ENCODE measurements at regions not wholly inside any gene's neighbourhood (a gene's known extent, or its start where the extent isn't known, plus 50 kb on each side); places are given as distances from the start of the nearest gene placed in this dataset.

GRCh38 chr11:134800826-134801225, 388.8 kb upstream of the B3GAT1 start (continued):
- TF ChIP-seq, protein P1, sequence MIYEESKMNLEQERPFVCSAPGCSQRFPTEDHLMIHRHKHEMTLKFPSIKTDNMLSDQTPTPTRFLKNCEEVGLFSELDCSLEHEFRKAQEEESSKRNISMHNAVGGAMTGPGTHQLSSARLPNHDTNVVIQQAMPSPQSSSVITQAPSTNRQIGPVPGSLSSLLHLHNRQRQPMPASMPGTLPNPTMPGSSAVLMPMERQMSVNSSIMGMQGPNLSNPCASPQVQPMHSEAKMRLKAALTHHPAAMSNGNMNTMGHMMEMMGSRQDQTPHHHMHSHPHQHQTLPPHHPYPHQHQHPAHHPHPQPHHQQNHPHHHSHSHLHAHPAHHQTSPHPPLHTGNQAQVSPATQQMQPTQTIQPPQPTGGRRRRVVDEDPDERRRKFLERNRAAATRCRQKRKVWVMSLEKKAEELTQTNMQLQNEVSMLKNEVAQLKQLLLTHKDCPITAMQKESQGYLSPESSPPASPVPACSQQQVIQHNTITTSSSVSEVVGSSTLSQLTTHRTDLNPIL (CRISPR knock-in tag; IDR thresholded peaks at IDR 0.05; ENCODE audit: low read depth) = no peak
- TF ChIP-seq, protein P2, sequence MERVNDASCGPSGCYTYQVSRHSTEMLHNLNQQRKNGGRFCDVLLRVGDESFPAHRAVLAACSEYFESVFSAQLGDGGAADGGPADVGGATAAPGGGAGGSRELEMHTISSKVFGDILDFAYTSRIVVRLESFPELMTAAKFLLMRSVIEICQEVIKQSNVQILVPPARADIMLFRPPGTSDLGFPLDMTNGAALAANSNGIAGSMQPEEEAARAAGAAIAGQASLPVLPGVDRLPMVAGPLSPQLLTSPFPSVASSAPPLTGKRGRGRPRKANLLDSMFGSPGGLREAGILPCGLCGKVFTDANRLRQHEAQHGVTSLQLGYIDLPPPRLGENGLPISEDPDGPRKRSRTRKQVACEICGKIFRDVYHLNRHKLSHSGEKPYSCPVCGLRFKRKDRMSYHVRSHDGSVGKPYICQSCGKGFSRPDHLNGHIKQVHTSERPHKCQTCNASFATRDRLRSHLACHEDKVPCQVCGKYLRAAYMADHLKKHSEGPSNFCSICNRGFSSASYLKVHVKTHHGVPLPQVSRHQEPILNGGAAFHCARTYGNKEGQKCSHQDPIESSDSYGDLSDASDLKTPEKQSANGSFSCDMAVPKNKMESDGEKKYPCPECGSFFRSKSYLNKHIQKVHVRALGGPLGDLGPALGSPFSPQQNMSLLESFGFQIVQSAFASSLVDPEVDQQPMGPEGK (CRISPR knock-in tag; IDR thresholded peaks at IDR 0.05; ENCODE audit: borderline replicate concordance) = no peak
- TF ChIP-seq ESRRG (CRISPR knock-in tag; IDR thresholded peaks at IDR 0.05) (no peak), TOX (CRISPR knock-in tag; IDR thresholded peaks at IDR 0.05; ENCODE audit: borderline replicate concordance) (no peak)

GRCh38 chr11:134800130-134800529, 388.1 kb upstream of the B3GAT1 start:
- ATAC-seq = no peak

DNA sequence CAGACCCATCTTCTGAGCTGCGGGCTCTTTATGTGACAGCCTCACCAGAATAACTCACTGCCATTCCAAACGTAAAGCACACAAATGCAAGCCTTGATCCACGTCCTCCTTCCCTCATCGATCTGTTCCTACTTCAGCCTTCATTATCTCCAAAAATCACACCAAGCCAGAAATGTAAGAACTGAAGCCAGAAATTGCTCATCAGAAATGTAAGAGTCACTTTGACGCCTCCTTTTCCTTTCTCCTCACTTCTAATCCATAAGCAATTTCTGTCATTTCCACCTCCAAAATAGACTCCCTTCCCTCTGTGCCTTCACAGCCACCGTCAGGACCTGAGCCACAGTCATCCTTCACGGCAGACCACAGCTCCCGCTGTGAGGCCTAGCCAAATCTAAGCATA, 387.3 kb upstream of the B3GAT1 start:
- no peak for ATAC-seq
- TF ChIP-seq CSDC2 (CRISPR knock-in tag; IDR thresholded peaks at IDR 0.05) (no peak), POU6F1 (CRISPR knock-in tag; IDR thresholded peaks at IDR 0.05; ENCODE audit: borderline replicate concordance, low read depth) (no peak), SNAI2 (CRISPR knock-in tag; IDR thresholded peaks at IDR 0.05) (no peak), ZNF565 (CRISPR knock-in tag; conservative IDR thresholded peaks at IDR 0.05; ENCODE audit: low read depth) (no peak), TOX (CRISPR knock-in tag; IDR thresholded peaks at IDR 0.05; ENCODE audit: borderline replicate concordance) (no peak), ZFP30 (CRISPR knock-in tag; IDR thresholded peaks at IDR 0.05) (no peak), GLIS3 (CRISPR knock-in tag; IDR thresholded peaks at IDR 0.05) (no peak), ZFP3 (CRISPR knock-in tag; IDR thresholded peaks at IDR 0.05) (no peak), ZNF8 (CRISPR knock-in tag; IDR thresholded peaks at IDR 0.05) (no peak), PPARA (CRISPR knock-in tag; IDR thresholded peaks at IDR 0.05; ENCODE audit: borderline replicate concordance) (no peak), TCF4 (CRISPR knock-in tag; IDR thresholded peaks at IDR 0.05; ENCODE audit: borderline replicate concordance) (no peak), BACH2 (CRISPR knock-in tag; IDR thresholded peaks at IDR 0.05; ENCODE audit: borderline replicate concordance) (no peak), ESRRG (CRISPR knock-in tag; IDR thresholded peaks at IDR 0.05) (no peak), RARB (CRISPR knock-in tag; IDR thresholded peaks at IDR 0.05) (no peak), ISL1 (CRISPR knock-in tag; IDR thresholded peaks at IDR 0.05) (no peak), ZC3H10 (CRISPR knock-in tag; IDR thresholded peaks at IDR 0.05) (no peak)
- TF ChIP-seq, protein P3, sequence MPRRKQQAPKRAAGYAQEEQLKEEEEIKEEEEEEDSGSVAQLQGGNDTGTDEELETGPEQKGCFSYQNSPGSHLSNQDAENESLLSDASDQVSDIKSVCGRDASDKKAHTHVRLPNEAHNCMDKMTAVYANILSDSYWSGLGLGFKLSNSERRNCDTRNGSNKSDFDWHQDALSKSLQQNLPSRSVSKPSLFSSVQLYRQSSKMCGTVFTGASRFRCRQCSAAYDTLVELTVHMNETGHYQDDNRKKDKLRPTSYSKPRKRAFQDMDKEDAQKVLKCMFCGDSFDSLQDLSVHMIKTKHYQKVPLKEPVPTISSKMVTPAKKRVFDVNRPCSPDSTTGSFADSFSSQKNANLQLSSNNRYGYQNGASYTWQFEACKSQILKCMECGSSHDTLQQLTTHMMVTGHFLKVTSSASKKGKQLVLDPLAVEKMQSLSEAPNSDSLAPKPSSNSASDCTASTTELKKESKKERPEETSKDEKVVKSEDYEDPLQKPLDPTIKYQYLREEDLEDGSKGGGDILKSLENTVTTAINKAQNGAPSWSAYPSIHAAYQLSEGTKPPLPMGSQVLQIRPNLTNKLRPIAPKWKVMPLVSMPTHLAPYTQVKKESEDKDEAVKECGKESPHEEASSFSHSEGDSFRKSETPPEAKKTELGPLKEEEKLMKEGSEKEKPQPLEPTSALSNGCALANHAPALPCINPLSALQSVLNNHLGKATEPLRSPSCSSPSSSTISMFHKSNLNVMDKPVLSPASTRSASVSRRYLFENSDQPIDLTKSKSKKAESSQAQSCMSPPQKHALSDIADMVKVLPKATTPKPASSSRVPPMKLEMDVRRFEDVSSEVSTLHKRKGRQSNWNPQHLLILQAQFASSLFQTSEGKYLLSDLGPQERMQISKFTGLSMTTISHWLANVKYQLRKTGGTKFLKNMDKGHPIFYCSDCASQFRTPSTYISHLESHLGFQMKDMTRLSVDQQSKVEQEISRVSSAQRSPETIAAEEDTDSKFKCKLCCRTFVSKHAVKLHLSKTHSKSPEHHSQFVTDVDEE (CRISPR knock-in tag; IDR thresholded peaks at IDR 0.05) = no peak
- TF ChIP-seq, protein P1 (CRISPR knock-in tag; IDR thresholded peaks at IDR 0.05; ENCODE audit: low read depth) = no peak
- TF ChIP-seq, protein P4, sequence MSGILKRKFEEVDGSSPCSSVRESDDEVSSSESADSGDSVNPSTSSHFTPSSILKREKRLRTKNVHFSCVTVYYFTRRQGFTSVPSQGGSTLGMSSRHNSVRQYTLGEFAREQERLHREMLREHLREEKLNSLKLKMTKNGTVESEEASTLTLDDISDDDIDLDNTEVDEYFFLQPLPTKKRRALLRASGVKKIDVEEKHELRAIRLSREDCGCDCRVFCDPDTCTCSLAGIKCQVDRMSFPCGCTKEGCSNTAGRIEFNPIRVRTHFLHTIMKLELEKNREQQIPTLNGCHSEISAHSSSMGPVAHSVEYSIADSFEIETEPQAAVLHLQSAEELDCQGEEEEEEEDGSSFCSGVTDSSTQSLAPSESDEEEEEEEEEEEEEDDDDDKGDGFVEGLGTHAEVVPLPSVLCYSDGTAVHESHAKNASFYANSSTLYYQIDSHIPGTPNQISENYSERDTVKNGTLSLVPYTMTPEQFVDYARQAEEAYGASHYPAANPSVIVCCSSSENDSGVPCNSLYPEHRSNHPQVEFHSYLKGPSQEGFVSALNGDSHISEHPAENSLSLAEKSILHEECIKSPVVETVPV (CRISPR knock-in tag; IDR thresholded peaks at IDR 0.05) = no peak

More at GRCh38 chr11:134800130-134800529, 388.1 kb upstream of the B3GAT1 start:
- no peak for TF ChIP-seq ZC3H10 (CRISPR knock-in tag; IDR thresholded peaks at IDR 0.05)
- no peak for TF ChIP-seq TOX (CRISPR knock-in tag; IDR thresholded peaks at IDR 0.05; ENCODE audit: borderline replicate concordance)
